Spleen (tissue), 11 donors: ENCODE measurements at regions not wholly inside any gene's neighbourhood (a gene's known extent, or its start where the extent isn't known, plus 50 kb on each side); places are given as distances from the start of the nearest gene placed in this dataset.

ENCODE experiments used
- DNase-seq: peaks from one replicate; pipeline ENCODE4 v3.0.0-alpha.2; 2020
- H3K27ac ChIP-seq, 8 donors: fragments of 200-600 bp; sonication (generic) in 7 of 8; 1 replicate in 4 of 8; 2 replicates in 4 of 8; pipeline versions ENCODE4 v1.5.0 to v1.8.0; 2016 to 2021; ENCODE audit warnings: inconsistent platforms in 4 of 8, mild to moderate bottlenecking in 4 of 8, moderate library complexity in 1 of 8
- H3K27me3 ChIP-seq, 7 donors: fragments of 200-600 bp; sonication (generic) in 6 of 7; replicated peaks in 1 of 7; 1 replicate in 4 of 7; 2 replicates in 3 of 7; pipeline versions ENCODE4 v1.5.0 to v1.8.0; 2016 to 2021; ENCODE audit warnings: inconsistent platforms in 3 of 7, mild to moderate bottlenecking in 1 of 7
- H3K36me3 ChIP-seq, 6 donors: fragments of 200-600 bp; sonication (generic) in 5 of 6; 1 replicate in 4 of 6; 2 replicates in 2 of 6; pipeline versions ENCODE4 v1.5.0 to v1.8.0; 2016 to 2021; ENCODE audit warnings: inconsistent platforms in 2 of 6
- H3K4me1 ChIP-seq, 6 donors: fragments of 200-600 bp; sonication (generic) in 5 of 6; 1 replicate in 3 of 6; 2 replicates in 3 of 6; pipeline versions ENCODE4 v1.5.0 to v1.8.0; 2016 to 2021; ENCODE audit warnings: inconsistent platforms in 3 of 6
- H3K4me3 ChIP-seq, 8 donors: fragments of 200-600 bp; sonication (generic) in 7 of 8; 1 replicate in 4 of 8; 2 replicates in 4 of 8; pipeline versions ENCODE4 v1.5.0 to v1.8.0; 2016 to 2021; ENCODE audit warnings: inconsistent platforms in 4 of 8, mild to moderate bottlenecking in 4 of 8, moderate library complexity in 2 of 8
- H3K9me3 ChIP-seq, 8 donors: fragments of 200-600 bp; sonication (generic) in 7 of 8; 1 replicate in 4 of 8; 2 replicates in 4 of 8; pipeline versions ENCODE4 v1.5.0 to v1.8.0; 2016 to 2021; ENCODE audit warnings: inconsistent platforms in 4 of 8
- POLR2A ChIP-seq, 3 donors: fragments of 450-650 bp; IDR thresholded peaks; one replicate each; pipeline ENCODE4 v1.5.1; 2017; ENCODE audit warnings: antibody characterized with exemption in 3 of 3, mild to moderate bottlenecking in 1 of 3
- POLR2AphosphoS5 ChIP-seq, 3 donors: sonication (generic); formaldehyde crosslinking; IDR thresholded peaks; one replicate each; pipeline ENCODE4 v1.5.1; 2017; ENCODE audit warnings: antibody characterized with exemption in 3 of 3
- WGBS, 5 donors: extraction: QIAGEN DNeasy Blood & Tissue Kit in 3 of 5; methylation state at CpG; one replicate each; pipeline versions ENCODE4 v1.1.5 to v1.1.7; 2013 to 2018; 5-methylcytosine and 5-hydroxymethylcytosine counted together
- intact Hi-C: fragments of 100-400 bp; cut with DNase I; formaldehyde crosslinking; loops from one replicate; pipeline ENCODE4 v1.15.0; 2023; ENCODE audit warnings: low total_unique reads
- TF ChIP-seq, protein P1 (sequence below), 11 experiments: fragments of 200-600 bp in 7 of 11; fragments of 450-650 bp in 4 of 11; sonication (generic) in 4 of 11; IDR thresholded peaks in 8 of 11; conservative IDR thresholded peaks in 3 of 11; 1 replicate in 7 of 11; 2 replicates in 4 of 11; pipeline versions ENCODE4 v1.4.0 to v1.8.0; 2016 to 2021; ENCODE audit warnings: antibody characterized with exemption in 11 of 11, inconsistent platforms in 4 of 11, mild to moderate bottlenecking in 1 of 11
- donor health status: healthy with polysubstance abuse.
- donor health status: DM: no; HTN: no; CAD: no; lungs with moderate emphysema.
- donor health status: DM: no; HTN: no; CAD: no.
- donor health status: Bipolar disorder and iron deficiency.
- donor health status: healthy.
- donor health status: DM: no; HTN: no; CAD: no.
- donor health status: DM: yes; HTN: yes; CAD: no.

GRCh38 chr12:27868139-27868538 is 88.1 kb upstream of the MANSC4 start:
- H3K27ac ChIP-seq = no peak overlapping the region
- DNase-seq = no peak
- 81 to 100% (median 96%) methylated on average over 1 of the region's 1 CpG for WGBS, 5 donors
- no peak for TF ChIP-seq POLR2AphosphoS5 (IDR thresholded peaks at IDR 0.05)
- TF ChIP-seq POLR2A (IDR thresholded peaks at IDR 0.05) = no peak
- TF ChIP-seq, protein P1, sequence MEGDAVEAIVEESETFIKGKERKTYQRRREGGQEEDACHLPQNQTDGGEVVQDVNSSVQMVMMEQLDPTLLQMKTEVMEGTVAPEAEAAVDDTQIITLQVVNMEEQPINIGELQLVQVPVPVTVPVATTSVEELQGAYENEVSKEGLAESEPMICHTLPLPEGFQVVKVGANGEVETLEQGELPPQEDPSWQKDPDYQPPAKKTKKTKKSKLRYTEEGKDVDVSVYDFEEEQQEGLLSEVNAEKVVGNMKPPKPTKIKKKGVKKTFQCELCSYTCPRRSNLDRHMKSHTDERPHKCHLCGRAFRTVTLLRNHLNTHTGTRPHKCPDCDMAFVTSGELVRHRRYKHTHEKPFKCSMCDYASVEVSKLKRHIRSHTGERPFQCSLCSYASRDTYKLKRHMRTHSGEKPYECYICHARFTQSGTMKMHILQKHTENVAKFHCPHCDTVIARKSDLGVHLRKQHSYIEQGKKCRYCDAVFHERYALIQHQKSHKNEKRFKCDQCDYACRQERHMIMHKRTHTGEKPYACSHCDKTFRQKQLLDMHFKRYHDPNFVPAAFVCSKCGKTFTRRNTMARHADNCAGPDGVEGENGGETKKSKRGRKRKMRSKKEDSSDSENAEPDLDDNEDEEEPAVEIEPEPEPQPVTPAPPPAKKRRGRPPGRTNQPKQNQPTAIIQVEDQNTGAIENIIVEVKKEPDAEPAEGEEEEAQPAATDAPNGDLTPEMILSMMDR (IDR thresholded peaks at IDR 0.05 in 8 of 11, conservative IDR thresholded peaks at IDR 0.05 in 3 of 11) = no peak
- H3K27me3 ChIP-seq = no peaks in the 10 kb centered on the region
- H3K36me3 ChIP-seq = no peaks in the 10 kb centered on the region
- no peak overlapping the region for H3K4me3 ChIP-seq
- no peaks in the 10 kb centered on the region for H3K4me1 ChIP-seq
- no peaks in the 10 kb centered on the region for H3K9me3 ChIP-seq
- intact Hi-C loops = no loop called here

- Histone ChIP-seq H3K27ac (peak overlapping the region in 4 of 8 donors; percentile 6 to 22 (median 16)), H3K36me3 (no peaks in the 10 kb centered on the region), H3K9me3 (no peaks in the 10 kb centered on the region), H3K4me3 (no peak overlapping the region), H3K4me1 (no peaks in the 10 kb centered on the region), H3K27me3 (no peaks in the 10 kb centered on the region)
- no peak for DNase-seq
- intact Hi-C loops = no loop called here
- TF ChIP-seq POLR2AphosphoS5 (IDR thresholded peaks at IDR 0.05) (no peak), POLR2A (IDR thresholded peaks at IDR 0.05) (no peak)
- TF ChIP-seq, protein P1 (IDR thresholded peaks at IDR 0.05 in 8 of 11, conservative IDR thresholded peaks at IDR 0.05 in 3 of 11) = no peak
- WGBS, 5 donors = 74 to 83% (median 78%) methylated on average over 11 of the region's 11 CpGs
Measured at GRCh38 chr12:27866373-27867101, 86.5 kb upstream of the MANSC4 start.

GRCh38 chr12:27865421-27865820 is 85.4 kb upstream of the MANSC4 start:
- WGBS, 5 donors = 65 to 99% (median 89%) methylated on average over 3 of the region's 3 CpGs
- no peaks in the 10 kb centered on the region for H3K4me1 ChIP-seq
- intact Hi-C loops = no loop called here
- no peaks in the 10 kb centered on the region for H3K27me3 ChIP-seq
- H3K27ac ChIP-seq = no peak overlapping the region
- TF ChIP-seq, protein P1 (IDR thresholded peaks at IDR 0.05 in 8 of 11, conservative IDR thresholded peaks at IDR 0.05 in 3 of 11) = no peak
- TF ChIP-seq POLR2A (IDR thresholded peaks at IDR 0.05) (no peak), POLR2AphosphoS5 (IDR thresholded peaks at IDR 0.05) (no peak)
- H3K4me3 ChIP-seq = no peak overlapping the region
- no peaks in the 10 kb centered on the region for H3K36me3 ChIP-seq
- no peaks in the 10 kb centered on the region for H3K9me3 ChIP-seq
- DNase-seq = no peak

GRCh38 chr12:27864521-27864920 is 84.5 kb upstream of the MANSC4 start:
- H3K27me3 ChIP-seq = no peaks in the 10 kb centered on the region
- intact Hi-C loops = no loop called here
- no peak for DNase-seq
- H3K27ac ChIP-seq = no peak overlapping the region
- no peaks in the 10 kb centered on the region for H3K4me1 ChIP-seq
- H3K9me3 ChIP-seq = no peaks in the 10 kb centered on the region
- no peak for TF ChIP-seq POLR2A (IDR thresholded peaks at IDR 0.05)
- no peak for TF ChIP-seq POLR2AphosphoS5 (IDR thresholded peaks at IDR 0.05)
- TF ChIP-seq, protein P1 (IDR thresholded peaks at IDR 0.05 in 8 of 11, conservative IDR thresholded peaks at IDR 0.05 in 3 of 11) = no peak
- 78 to 93% (median 84%) methylated on average over 2 of the region's 2 CpGs for WGBS, 5 donors
- no peak overlapping the region for H3K4me3 ChIP-seq
- no peaks in the 10 kb centered on the region for H3K36me3 ChIP-seq
